GM12891 (cell line): ENCODE measurements at regions not wholly inside any gene's neighbourhood (a gene's known extent, or its start where the extent isn't known, plus 50 kb on each side); places are given as distances from the start of the nearest gene placed in this dataset.

ENCODE experiments used
- PAX5 ChIP-seq: IDR thresholded peaks from 2 replicates; pipeline ENCODE4 v1.6.1; 2011; ENCODE audit warnings: low read length, moderate library complexity, mild to moderate bottlenecking; ENCODE audit not compliant: insufficient read depth, severe bottlenecking
- POLR2A ChIP-seq: IDR thresholded peaks from 2 replicates; pipeline ENCODE4 v1.6.1; 2011; ENCODE audit warnings: low read depth, low read length, control low read depth
- POLR2AphosphoS5 ChIP-seq: IDR thresholded peaks from 2 replicates; pipeline ENCODE4 v1.6.1; 2011; ENCODE audit warnings: low read depth, low read length, control low read depth
- POU2F2 ChIP-seq: IDR thresholded peaks from 2 replicates; pipeline ENCODE4 v1.6.1; 2011; ENCODE audit warnings: low read depth, mild to moderate bottlenecking, control low read depth, low read length, moderate library complexity
- SPI1 ChIP-seq: IDR thresholded peaks from 2 replicates; pipeline ENCODE4 v1.6.1; 2011; ENCODE audit warnings: low read depth, low read length, control low read depth
- TAF1 ChIP-seq: IDR thresholded peaks from 2 replicates; pipeline ENCODE4 v1.6.1; 2011; ENCODE audit warnings: low read depth, low read length, control low read depth

GRCh38 chr2:134122610-134123009 is 131.3 kb upstream of the MGAT5 start:
- TF ChIP-seq POLR2AphosphoS5 (no peak), POLR2A (no peak), TAF1 (no peak), SPI1 (no peak), PAX5 (no peak), POU2F2 (no peak)
